GM23248 (cell line): ENCODE measurements at regions not wholly inside any gene's neighbourhood (a gene's known extent, or its start where the extent isn't known, plus 50 kb on each side); places are given as distances from the start of the nearest gene placed in this dataset.

Experiments used
- DNase-seq: peaks from one replicate; pipeline ENCODE4 v3.0.0-alpha.2; 2015
- H2AFZ ChIP-seq: fragments of 200-600 bp; sonication (generic); 2 replicates; pipeline ENCODE4 v1.6.1; 2016; ENCODE audit warnings: antibody characterized with exemption
- H3F3A ChIP-seq: fragments of 200-600 bp; sonication (generic); 2 replicates; pipeline ENCODE4 v1.6.1; 2016; ENCODE audit warnings: mild to moderate bottlenecking, antibody characterized with exemption, mixed run types; ENCODE audit not compliant: insufficient read depth
- H3K27ac ChIP-seq: fragments of 200-600 bp; sonication (generic); 2 replicates; pipeline ENCODE4 v1.5.1; 2016; ENCODE audit warnings: mild to moderate bottlenecking
- H3K27me3 ChIP-seq: fragments of 200-600 bp; sonication (generic); replicated peaks from 2 replicates; pipeline ENCODE4 v1.6.1; 2016; ENCODE audit warnings: mild to moderate bottlenecking; ENCODE audit not compliant: insufficient read depth
- H3K36me3 ChIP-seq: fragments of 200-600 bp; sonication (generic); 2 replicates; pipeline ENCODE4 v1.6.1; 2016; ENCODE audit warnings: low read depth, mild to moderate bottlenecking
- H3K4me1 ChIP-seq: fragments of 200-600 bp; sonication (generic); 2 replicates; pipeline ENCODE4 v1.6.1; 2016; ENCODE audit warnings: mild to moderate bottlenecking; ENCODE audit not compliant: insufficient read depth
- H3K4me2 ChIP-seq: fragments of 200-600 bp; sonication (generic); one replicate; pipeline ENCODE4 v1.6.1; 2016; ENCODE audit warnings: mild to moderate bottlenecking; ENCODE audit not compliant: unreplicated experiment
- H3K4me3 ChIP-seq: fragments of 200-600 bp; sonication (generic); 2 replicates; pipeline ENCODE4 v1.5.1; 2016; ENCODE audit warnings: mild to moderate bottlenecking
- H3K79me2 ChIP-seq: fragments of 200-600 bp; sonication (generic); 2 replicates; pipeline ENCODE4 v1.6.1; 2016; ENCODE audit warnings: mild to moderate bottlenecking; ENCODE audit not compliant: insufficient read depth
- H3K9ac ChIP-seq: fragments of 200-600 bp; sonication (generic); 2 replicates; pipeline ENCODE4 v1.6.1; 2016; ENCODE audit warnings: mild to moderate bottlenecking
- H3K9me2 ChIP-seq: fragments of 200-600 bp; sonication (generic); 2 replicates; pipeline ENCODE4 v1.6.1; 2016; ENCODE audit warnings: mixed run types, mild to moderate bottlenecking, moderate library complexity; ENCODE audit not compliant: insufficient read depth
- H3K9me3 ChIP-seq: fragments of 200-600 bp; sonication (generic); one replicate; pipeline ENCODE4 v1.6.1; 2017; ENCODE audit warnings: low read depth
- H4K20me1 ChIP-seq: fragments of 200-600 bp; sonication (generic); 2 replicates; pipeline ENCODE4 v1.6.0; 2016; ENCODE audit not compliant: insufficient read depth
- EZH2 ChIP-seq: fragments of 200-600 bp; sonication (generic); IDR thresholded peaks from 2 replicates; pipeline ENCODE4 v1.6.1; 2018; ENCODE audit warnings: antibody characterized with exemption, mild to moderate bottlenecking; ENCODE audit not compliant: insufficient read depth, poor library complexity, severe bottlenecking
- EZH2phosphoT487 ChIP-seq: fragments of 200-600 bp; sonication (generic); IDR thresholded peaks from 2 replicates; pipeline ENCODE4 v1.6.1; 2018; ENCODE audit warnings: antibody characterized with exemption, moderate library complexity, mild to moderate bottlenecking, low read depth; ENCODE audit not compliant: insufficient read depth
- WGBS, 2 experiments: methylation state at CpG; one replicate each; pipeline ENCODE4 v1.1.6; 2015 to 2017; ENCODE audit warnings: low lambda C conversion rate in 2 of 2, low coverage in 1 of 2; ENCODE audit errors: missing lambda C conversion rate in 2 of 2; 5-methylcytosine and 5-hydroxymethylcytosine counted together
- in situ Hi-C: fragments of 300-500 bp; cut with MboI; formaldehyde crosslinking; loops from 2 replicates; pipeline ENCODE4 v1.15.0; 2020

- no peaks in the 10 kb centered on the region for H4K20me1 ChIP-seq
- WGBS, 2 experiments = 3 to 11% methylated on average over 7 of the region's 7 CpGs
- no peak overlapping the region for H3K4me2 ChIP-seq
- H3K9me3 ChIP-seq = no peaks in the 10 kb centered on the region
- no peaks in the 10 kb centered on the region for H3K4me1 ChIP-seq
- H3K36me3 ChIP-seq = no peaks in the 10 kb centered on the region
- H3K79me2 ChIP-seq = no peaks in the 10 kb centered on the region
- H3K9ac ChIP-seq = no peak overlapping the region
- H2AFZ ChIP-seq = no peak overlapping the region
- no peaks in the 10 kb centered on the region for H3F3A ChIP-seq
- H3K27me3 ChIP-seq = no peaks in the 10 kb centered on the region
- in situ Hi-C loops = no loop called here
- TF ChIP-seq EZH2 (no peak), EZH2phosphoT487 (no peak)
- no peak for DNase-seq
- H3K9me2 ChIP-seq = no peaks in the 10 kb centered on the region
- H3K27ac ChIP-seq = no peak overlapping the region
- H3K4me3 ChIP-seq = no peak overlapping the region
These were observed 100.0 kb upstream of the B3GAT1 start for GRCh38 chr11:134512061-134512460.

DNA sequence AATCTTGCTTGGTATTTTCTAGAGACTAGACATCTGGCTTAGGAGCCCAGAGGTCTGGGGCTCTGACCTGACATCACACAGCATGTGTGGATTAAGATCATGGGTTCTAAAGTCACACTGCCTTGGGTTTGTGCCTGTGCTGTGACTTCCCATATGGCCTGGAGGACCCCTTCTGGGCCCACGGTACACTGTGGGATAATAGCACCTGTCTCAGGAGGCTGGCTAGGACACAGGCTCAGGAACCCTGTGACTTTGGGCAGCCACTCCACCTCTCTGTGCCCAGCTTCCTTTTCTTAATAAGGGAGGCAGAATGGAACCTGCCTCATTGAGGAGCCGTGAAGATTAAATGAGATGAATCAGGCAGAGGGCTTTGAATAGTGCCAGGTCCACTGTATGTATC, 99.2 kb upstream of the B3GAT1 start:
- Histone ChIP-seq H2AFZ (no peak overlapping the region), H3K79me2 (no peaks in the 10 kb centered on the region), H3K9me2 (no peaks in the 10 kb centered on the region), H3F3A (no peaks in the 10 kb centered on the region), H3K36me3 (no peaks in the 10 kb centered on the region), H3K9me3 (no peaks in the 10 kb centered on the region), H3K4me3 (no peak overlapping the region), H3K4me1 (no peaks in the 10 kb centered on the region), H4K20me1 (no peaks in the 10 kb centered on the region), H3K4me2 (no peak overlapping the region), H3K9ac (no peak overlapping the region), H3K27me3 (no peaks in the 10 kb centered on the region), H3K27ac (no peak overlapping the region)
- no peak for DNase-seq
- 18 to 20% methylated on average over 2 of the region's 2 CpGs for WGBS, 2 experiments
- in situ Hi-C loops = no loop called here
- TF ChIP-seq EZH2phosphoT487 (no peak), EZH2 (no peak)

DNA sequence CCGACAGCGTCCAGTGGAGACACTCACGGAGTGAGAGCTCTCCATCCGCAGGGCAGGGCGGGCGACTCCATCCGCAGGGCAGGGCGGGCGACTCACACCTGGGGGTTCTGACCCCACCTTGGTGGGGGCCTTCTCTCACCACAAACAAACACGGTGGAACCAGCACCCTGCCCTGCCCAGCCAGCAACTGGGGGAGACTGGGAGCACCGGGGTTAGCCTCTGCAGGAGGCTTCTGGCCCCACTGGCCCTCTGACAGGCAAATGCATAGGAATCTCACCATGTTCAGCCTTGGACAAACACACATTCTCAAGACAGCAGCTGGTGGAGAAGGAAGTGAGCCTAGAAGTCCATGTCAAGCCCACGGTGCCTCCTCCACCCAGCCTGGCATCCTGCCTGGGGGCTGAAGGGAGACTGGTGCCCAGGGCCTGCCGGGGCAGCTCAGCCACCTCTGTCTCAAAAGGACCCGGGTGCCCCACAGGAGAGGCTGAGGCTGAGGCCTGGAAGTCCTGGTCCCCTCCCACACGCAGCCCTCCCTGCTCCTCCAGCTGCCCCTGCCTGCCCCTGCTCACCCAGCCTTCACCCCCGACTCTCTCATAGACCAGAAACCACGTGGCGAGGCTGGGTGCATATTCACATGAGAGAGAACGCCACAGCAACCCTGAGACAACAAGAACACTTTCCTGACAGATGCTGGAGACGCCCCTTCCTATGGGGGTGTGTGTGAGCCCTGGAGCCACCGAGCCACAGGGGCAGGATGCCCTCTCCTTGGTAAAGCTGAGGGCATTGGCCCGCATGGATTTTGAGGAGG, 98.4 kb upstream of the B3GAT1 start:
- DNase-seq = no peak
- no peaks in the 10 kb centered on the region for H3K27me3 ChIP-seq
- H2AFZ ChIP-seq = no peak overlapping the region
- in situ Hi-C loops = no loop called here
- H4K20me1 ChIP-seq = no peaks in the 10 kb centered on the region
- H3K36me3 ChIP-seq = no peaks in the 10 kb centered on the region
- no peak overlapping the region for H3K4me3 ChIP-seq
- H3K9me2 ChIP-seq = no peaks in the 10 kb centered on the region
- no peak overlapping the region for H3K4me2 ChIP-seq
- H3K9me3 ChIP-seq = no peaks in the 10 kb centered on the region
- no peaks in the 10 kb centered on the region for H3F3A ChIP-seq
- H3K4me1 ChIP-seq = no peaks in the 10 kb centered on the region
- no peak overlapping the region for H3K27ac ChIP-seq
- no peak overlapping the region for H3K9ac ChIP-seq
- no peak for TF ChIP-seq EZH2phosphoT487
- TF ChIP-seq EZH2 = no peak
- H3K79me2 ChIP-seq = no peaks in the 10 kb centered on the region
- 30 to 31% methylated on average over 21 to 22 of the region's 22 CpGs for WGBS, 2 experiments

- no peak overlapping the region for H3K4me3 ChIP-seq
- 29 to 32% methylated on average over 19 to 20 of the region's 20 CpGs for WGBS, 2 experiments
- no peak for DNase-seq
- no peaks in the 10 kb centered on the region for H3K9me2 ChIP-seq
- in situ Hi-C loops = no loop called here
- TF ChIP-seq EZH2 (no peak), EZH2phosphoT487 (no peak)
- no peaks in the 10 kb centered on the region for H4K20me1 ChIP-seq
- no peaks in the 10 kb centered on the region for H3K9me3 ChIP-seq
- H3K27ac ChIP-seq = no peak overlapping the region
- H3K4me1 ChIP-seq = no peaks in the 10 kb centered on the region
- H3K27me3 ChIP-seq = no peaks in the 10 kb centered on the region
- no peaks in the 10 kb centered on the region for H3K36me3 ChIP-seq
- no peak overlapping the region for H3K9ac ChIP-seq
- H2AFZ ChIP-seq = no peak overlapping the region
- H3K79me2 ChIP-seq = no peaks in the 10 kb centered on the region
- H3K4me2 ChIP-seq = no peak overlapping the region
- H3F3A ChIP-seq = no peaks in the 10 kb centered on the region
These were observed 97.6 kb upstream of the B3GAT1 start for GRCh38 chr11:134509381-134510232.
